GM21619 (cell line): ENCODE measurements at regions not wholly inside any gene's neighbourhood (a gene's known extent, or its start where the extent isn't known, plus 50 kb on each side); places are given as distances from the start of the nearest gene placed in this dataset.
"Not testable (repeated sequence)": the region's sequence is repeated elsewhere in the genome, so short reads cannot be mapped to it uniquely, and the experiment has no call there.

Experiments used
- ATAC-seq: cut with Tn5 transposase; IDR thresholded peaks from one replicate; pipeline ENCODE4 v1.9.1; 2021; ENCODE audit not compliant: unreplicated experiment

DNA sequence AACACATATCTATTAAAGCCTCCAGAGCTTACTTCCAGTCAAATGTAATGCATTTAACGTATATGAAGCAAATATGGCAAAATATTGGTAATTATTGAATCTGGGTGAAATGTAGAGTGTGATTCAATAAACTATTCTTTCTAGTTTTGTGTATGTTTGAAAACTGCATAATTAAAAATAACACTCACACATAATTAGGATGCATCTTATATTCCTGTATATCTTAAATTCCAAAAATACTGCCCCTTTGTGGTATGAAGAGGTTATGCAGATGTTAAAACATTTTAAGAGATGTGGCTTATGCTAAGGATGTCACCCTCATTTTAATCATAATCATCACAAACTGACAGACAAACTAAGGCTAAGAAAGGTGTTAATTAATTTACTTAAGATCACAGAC is 182.9 kb downstream of the COX18 start:
- no peak for ATAC-seq

DNA sequence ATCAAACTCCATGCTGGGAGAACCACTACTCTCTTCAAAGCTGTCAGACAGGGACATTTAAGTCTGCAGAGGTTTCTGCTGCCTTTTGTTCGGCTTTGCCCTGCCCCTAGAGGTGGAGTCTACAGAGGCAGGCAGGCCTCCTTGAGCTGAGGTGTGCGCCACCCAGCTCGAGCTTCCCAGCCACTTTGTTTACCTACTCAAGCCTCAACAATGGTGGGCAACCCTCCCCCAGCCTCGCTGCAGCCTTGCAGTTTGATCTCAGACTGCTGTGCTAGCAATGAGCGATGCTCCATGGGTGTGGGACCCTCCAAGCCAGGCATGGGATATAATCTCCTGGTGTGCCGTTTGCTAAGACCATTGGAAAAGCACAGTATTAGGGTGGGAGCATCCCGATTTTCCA is 185.3 kb downstream of the COX18 start:
- ATAC-seq: not testable (repeated sequence)

DNA sequence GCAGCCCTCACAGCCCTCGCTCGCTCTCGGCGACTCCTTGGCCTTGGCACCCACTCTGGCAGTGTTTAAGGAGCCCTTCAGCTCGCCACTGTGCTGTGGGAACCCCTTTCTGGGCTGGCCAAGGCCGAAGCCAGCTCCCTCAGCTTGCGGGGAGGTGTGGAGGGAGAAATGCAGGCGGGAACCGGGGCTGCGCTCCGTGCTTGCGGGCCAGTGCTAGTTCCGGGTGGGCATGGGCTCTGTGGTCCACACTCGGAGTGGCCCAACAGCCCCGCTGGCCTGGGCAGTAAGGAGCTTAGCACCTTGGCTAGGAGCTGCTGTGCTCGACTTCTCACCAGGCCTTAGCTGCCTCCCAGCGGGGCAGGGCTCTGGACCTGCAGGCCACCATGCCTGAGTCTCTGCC is 192.6 kb downstream of the COX18 start:
- ATAC-seq: no peak

DNA sequence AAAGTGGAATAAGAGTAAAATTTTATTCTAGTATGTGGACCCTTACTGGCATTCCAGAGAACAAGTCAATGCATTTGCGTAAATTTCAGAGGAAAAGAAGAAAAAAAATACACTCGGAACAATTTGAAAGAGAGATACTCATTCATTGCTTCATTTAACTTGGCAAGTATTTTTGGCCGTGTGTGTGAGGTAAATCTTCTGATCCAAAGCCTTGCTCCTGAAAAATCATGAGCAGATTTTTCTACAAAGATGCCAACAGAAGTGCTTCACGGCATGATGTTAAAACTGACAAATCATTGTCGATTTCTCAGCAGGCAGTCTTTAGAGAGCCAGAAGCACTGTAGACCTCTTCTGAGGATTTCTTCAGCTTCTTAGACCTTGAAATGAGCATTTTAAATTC is 194.0 kb downstream of the COX18 start:
- no peak for ATAC-seq

DNA sequence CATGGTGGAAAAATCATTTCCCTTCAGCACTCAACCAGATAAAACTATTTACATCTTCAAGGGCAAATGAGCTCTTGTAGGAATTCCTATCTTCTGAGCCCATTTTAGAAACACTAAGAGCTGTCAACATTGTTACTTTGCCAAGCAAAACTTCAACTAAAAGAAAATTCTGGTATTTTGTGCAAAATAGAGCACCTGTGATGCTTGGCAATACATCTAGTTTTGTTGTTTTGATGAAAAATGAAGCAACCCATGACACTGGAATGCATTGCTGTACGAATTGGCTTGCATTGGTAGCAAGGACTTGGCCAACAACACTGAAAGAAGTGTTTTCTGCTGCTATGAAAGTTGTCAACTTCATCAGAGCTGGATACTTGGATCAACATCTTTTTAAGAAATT is 194.4 kb downstream of the COX18 start:
- no peak for ATAC-seq

DNA sequence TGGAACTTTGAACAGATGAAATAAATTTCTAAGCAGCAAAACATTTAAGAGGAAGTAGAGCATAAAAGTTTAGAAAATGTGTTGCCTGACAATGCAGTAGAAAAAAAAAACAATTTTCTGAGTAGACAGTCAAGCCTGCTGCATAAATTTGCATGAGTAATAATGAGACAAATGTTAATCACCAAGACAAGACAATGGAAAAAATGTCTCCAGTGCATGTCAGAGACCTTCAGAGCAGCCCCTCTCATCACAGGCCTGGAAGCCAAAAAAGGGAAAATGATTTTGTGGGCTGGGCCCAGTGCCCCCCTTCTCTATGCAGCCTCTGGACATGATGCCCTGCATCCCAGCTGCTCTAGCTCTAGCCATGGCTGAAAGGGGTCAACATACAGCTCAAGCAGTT is 204.6 kb downstream of the COX18 start:
- no peak for ATAC-seq

DNA sequence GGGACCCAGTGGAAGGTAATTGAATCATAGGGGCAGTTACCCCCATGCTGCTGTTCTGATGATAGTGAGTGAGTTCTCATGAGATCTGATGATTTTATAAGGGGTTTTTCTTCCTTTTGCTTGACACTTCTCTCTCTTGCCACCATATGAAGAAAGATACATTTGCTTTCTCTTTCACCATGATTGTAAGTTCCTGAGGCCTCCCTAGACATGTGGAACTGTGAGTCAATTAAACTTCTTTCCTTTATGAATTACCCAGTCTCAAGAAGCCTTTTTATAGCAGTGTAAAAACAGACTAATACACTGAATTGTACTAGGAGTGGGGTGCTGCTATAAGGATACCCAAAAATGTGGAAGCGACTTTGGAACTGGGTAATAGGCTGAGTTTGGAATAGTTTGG is 205.2 kb downstream of the COX18 start:
- not testable (repeated sequence) for ATAC-seq

DNA sequence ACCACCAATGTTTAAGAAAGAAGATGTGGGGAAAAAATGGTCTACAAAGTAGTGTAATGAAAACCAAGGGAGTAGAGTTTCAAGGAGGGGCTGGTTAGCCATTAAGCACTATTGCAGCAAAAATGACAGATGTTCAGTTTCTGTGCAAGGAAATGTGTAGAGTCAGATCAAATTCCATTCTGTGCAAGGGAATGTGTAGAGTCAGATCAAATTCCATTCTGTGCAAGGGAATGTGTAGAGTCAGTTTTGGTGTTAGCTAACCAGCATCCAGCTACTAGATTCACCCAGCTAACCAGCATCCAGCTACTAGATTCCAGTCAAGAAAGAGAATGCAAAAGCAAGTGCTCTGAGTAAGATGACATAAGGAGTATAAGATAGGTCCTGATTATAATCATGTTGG is 208.8 kb downstream of the COX18 start:
- ATAC-seq: no peak

DNA sequence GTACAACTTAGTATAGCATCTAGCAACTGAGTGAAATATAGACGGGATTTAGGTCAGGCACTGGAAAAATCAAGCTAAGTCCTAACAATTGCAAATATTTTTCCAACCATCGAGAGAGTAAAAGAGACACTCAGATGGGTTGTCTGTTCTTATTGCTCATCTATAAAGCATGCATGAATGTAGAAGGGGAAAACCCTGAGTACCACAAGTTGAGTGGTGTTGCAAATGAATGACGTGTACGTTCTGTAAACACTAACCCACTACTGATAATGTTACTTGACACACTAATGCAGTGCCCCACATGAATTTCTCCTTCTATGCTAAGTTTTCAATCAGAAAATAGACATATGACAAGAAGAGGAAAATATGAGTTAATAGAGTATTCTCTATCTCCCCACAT is 211.2 kb downstream of the COX18 start:
- ATAC-seq: no peak

DNA sequence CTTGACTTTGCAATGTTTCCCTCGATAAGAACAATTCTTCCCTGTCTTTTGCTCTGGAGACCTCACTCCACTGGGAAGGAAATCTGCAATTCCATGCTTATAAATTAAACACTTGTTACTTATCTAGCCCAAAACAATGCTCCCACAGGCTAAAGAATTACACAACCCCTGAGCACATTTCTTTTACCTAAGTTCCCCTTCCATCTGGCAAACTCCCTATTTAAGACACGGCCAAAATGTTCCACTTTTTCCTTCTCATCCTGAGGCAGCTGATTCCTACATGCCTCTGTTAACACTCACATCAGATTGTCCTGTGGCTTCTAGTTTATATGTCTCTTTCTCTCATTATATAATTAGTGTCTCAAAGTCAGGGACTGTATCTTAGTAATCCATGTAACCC is 211.7 kb downstream of the COX18 start:
- ATAC-seq: no peak

DNA sequence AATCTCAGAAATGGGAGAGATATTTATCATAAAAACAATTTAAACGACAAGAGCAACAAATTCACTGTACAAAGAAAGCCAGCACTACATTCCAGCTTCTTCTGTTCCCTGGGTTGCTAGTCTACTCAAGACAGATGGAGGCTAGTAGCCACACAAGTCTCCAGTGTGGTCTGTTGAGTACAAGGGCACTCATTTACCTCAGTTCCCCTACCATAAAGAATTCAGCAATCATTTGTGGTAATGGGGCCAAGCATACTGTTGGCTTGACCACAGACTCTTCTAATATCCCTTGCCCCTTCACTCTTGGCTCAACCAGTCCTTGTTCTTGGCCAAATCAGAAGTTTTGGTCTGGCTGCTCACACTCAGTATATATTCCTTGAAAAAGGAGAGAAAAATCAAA is 212.3 kb downstream of the COX18 start:
- no peak for ATAC-seq

DNA sequence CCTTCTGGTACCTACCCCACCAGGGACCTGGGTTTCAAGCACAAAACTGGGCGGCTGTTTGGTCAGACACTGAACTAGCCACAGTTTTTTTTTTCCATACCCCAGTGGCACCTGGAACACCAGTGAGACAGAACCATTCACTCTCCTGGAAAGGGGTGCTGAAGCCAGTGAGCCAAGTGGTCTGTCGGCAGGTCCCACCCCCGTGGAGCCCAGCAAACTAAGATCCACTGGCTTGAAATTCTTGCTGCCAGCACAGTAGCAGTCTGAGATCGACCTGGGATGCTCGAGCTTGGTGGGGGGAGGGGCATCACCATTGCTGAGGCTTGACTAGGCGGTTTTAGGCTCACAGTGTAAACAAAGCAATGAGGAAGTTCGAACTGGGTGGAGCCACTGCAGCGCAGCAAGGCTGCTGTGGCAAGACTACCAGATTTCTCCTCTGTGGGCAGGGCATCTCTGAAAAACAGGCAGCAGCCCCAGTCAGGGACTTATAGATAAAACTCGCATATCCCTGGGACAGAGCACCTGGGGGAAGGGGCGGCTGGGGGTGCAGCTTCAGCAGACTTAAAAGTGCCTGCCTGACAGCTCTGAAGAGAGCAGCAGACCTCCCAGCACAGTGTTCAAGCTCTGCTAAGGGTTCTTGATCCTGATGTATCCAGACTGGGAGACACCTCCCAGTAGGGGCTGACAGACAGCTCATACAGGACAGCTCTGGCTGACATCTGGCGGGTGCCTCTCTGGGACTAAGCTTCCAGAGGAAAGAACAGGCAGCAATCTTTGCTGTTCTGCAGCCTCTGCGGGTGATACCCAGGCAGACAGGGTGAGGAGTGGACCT is 223.0 kb downstream of the COX18 start:
- ATAC-seq: no peak

DNA sequence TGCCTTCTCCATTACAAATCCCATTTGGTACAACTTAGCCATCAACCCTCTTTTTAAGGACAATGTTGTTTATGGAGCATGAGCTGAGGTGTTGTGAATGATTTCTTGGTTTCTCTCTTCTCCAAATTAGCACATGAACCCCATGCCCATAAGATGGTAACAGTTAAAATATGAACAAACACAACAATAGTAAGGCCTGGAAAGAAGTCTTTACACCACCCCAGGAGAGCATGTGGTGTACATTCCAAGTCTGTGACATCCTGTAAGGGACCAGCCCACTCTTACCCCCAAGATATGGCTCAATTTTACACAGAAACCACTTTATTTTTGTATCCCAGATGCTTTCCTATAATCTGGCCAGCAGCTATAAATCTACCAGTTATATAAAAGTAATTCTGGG is 226.1 kb downstream of the COX18 start:
- no peak for ATAC-seq

DNA sequence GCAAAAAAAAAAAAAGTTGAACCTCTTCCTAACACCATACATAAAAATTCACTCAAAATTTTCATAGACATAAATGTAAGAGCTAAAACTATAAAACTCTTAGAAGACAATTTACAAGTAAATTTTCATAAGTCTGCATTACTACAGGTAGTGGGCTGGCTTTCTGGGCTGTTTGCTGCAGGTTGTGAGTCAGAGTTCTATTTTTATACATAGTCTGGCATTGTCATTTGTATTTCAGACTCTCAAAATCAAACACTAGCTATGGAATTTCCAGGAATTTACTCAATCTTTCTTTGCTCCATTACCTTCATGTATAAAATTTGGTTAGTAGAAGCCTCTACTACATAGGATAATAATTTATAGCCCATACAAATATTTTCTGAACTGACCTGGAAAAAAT is 227.2 kb downstream of the COX18 start:
- no peak for ATAC-seq

DNA sequence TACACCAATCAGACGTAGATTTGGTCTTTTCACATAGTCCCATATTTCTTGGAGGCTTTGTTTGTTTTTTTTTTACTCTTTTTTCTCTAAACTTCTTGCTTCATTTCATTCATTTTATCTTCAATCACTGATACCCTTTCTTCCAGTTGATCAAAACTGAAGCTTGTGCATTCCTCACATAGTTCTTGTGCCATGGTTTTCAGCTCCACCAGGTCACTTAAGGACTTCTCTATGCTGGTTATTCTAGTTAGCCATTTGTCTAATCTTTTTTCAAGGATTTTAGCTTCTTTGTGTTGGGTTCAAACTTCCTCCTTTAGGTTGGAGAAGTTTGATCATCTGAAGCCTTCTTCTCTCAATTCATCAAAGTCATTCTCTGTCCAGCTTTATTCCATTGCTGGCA is 229.3 kb downstream of the COX18 start:
- not testable (repeated sequence) for ATAC-seq

DNA sequence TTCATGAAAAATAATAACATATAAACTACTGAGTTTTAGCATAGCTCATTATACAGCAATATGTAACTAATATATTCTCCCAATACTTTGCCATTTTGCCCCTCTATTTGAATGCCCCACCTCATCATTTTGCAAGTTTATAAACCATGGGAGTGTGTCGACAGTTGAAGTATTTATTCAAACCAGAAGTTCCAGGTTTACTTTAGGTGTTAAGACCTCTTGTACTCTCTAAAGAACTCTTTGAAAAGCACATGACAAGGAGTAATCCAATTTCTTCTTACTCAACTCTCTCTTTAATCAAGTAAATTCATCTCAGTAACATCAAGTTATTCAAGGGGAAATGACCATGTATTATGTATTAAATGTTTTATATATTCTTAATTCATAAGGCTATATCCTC is 240.7 kb downstream of the COX18 start:
- no peak for ATAC-seq

DNA sequence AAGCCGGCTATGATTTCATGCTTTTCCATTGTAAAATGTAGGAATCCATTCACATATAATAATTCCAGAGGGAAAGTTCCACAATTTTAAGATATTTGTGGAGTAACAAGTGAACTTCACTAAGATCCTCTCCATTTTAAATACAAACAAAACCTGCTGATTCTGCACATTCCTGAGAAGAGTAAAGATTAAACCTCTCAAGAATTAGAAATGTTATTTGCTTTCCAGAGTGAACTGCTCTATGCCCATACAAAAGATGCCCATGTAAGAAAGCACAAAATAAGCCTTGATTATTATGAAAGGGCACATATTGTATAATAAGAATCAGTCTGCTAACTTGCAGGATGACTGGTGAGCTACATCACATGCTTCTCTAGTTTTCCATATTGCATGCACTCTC is 241.5 kb downstream of the COX18 start:
- ATAC-seq: no peak

DNA sequence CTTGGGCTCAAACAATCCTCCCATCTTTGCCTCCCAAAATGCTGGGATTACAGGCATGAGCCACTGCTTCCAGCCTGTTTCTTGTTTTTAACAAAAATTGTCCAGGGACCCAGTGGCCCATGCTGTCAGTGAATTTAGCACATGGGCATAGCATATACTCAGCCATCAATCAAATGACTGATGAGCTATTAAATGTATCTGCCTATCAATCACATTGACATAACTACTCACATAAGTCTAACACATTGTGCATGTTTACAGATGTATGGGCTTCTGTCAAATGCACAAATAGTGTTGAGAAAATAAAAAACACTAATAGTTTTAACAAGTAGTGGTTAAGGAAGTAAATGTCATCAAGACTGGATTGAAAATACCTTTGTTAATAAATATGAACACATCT is 249.4 kb downstream of the COX18 start:
- ATAC-seq: no peak

DNA sequence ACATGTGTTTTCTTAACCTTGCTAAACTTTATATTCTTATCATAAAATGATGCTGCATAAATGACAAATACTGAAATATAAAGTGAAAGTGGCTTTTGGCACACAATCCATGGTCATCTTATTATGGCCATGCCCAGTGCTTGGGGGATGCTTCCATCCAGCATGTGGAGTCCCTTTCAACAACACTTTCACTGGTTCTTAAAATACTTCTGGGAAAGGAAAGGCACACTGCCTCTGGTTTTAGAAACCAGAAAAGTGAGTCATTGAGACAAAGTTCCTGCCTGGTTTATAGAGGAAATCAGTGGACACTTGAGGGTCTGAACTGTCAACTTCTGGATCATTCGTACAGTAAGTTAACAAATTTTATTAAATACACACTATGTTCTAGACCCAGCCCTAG is 248.0 kb upstream of the ADAMTS3 start:
- no peak for ATAC-seq

DNA sequence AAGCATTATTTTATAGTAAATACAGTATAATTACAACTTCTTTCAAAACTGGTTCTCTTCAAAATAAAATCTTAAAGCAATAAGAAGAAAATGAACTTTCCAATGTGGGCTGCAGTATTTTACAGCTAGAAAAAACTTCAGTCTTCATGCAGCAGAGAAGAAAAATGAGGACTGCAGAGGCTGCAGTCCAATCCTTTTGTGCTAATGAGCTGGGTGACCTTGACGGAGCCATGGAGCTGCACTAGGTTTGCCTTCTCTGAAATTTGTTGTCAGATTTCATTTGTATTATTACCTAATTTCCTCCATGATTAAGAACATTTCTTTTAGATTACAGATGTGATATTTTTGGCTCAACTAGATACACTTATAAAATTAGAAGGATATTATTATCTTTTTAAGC is 245.2 kb upstream of the ADAMTS3 start:
- no peak for ATAC-seq

DNA sequence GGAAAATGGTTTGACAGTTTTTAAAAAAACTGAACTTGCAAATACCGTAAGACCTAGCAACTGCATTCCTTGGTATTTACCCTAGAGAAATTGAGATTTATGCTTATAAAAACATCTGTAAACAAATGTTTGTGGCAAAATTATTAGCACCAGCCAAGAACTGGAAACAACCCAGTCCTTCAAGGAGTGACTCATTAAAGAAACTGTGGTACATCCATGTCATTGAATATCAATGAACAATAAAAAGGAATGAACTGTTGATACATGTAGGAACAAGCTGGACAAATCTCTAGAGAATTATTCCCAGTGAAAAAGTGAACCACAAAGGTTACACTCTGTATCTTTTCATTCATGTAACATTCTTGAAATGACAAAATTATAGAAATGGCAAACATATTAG is 240.2 kb upstream of the ADAMTS3 start:
- no peak for ATAC-seq

DNA sequence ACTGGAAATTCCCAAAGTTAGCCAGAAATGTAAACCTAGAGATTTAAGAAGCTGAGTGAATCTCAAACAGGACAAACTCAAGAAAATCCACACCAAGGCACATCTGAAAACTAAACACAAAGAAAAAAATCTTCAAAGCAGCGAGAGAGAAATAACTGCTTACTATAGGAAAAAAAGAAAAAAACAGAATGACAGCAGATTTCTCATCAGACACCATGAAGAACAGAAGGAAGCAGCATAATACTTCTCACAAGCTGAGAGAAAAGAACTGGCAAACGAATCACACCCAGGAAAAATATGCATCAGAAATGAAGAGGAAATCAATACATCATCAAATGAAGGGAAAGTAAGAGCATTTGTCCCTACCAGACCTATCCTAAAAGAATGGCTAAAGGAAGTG is 236.3 kb upstream of the ADAMTS3 start:
- no peak for ATAC-seq

DNA sequence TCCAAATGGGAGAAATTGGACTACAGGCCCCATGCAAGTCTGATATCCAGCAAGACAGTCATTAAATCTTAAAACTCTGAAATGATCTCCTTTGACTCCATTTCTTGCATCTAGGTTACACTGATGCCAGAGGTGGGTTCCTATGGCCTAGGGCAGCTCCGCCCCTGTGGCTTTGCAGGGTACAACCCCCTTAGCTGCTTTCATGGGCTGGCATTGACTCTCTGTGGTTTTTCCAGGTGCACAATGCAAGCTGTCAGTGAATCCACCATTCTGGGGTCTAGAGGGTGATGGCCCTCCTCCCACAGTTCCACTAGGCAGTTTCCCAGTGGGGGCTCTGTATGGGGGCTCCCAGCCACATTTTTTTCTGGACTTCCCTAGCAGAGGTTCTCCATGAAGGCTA is 228.5 kb upstream of the ADAMTS3 start:
- no peak for ATAC-seq
